NCI-H1092 treated with DMSO at 0.1 percent for 48 hours (cell line): ENCODE measurements at regions not wholly inside any gene's neighbourhood (a gene's known extent, or its start where the extent isn't known, plus 50 kb on each side); places are given as distances from the start of the nearest gene placed in this dataset.
"Not testable (repeated sequence)": the region's sequence is repeated elsewhere in the genome, so short reads cannot be mapped to it uniquely, and the experiment has no call there.

Source experiments
- DNase-seq: peaks from one replicate; lab custom pipeline; 2025; lab: John Stamatoyannopoulos, UW

DNA sequence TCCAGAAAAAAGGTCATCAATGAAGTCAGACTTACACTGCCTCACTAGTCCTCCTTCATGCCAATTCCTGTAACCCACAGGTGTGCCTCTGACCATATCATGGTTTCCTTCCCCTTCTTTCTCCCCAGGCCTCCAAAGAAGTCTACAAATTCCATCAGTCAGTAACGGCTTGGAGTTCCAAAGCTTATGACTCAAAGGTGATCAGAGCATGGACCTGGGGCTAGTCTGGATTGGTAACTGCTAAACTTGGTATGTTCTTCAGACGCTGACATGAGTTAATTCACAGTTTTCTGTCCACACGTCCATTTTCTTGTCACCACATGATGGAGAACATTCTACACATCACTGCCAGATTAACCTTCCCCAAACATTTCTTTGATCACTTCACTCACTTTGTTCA is 560.4 kb downstream of the ETNK1 start:
- no peak for DNase-seq

DNA sequence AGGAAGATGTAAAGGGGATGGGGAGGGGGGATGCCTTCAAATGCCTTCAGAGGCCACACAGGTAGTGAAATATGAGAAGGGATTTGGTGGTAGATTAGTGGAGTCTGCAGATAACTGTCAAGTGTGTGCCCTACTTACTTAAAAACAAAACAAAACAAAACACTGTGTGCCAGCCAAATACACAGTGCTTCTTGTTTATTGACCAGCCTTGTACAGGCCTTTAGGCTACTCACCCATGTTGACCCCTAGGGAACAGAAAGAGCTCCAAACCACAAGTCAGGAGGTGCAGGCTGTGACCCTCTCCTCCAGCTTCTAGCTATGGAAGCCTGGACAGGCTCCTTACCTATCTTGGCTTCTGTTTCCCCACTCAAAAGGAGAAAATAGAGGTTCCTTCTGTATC is 562.0 kb downstream of the ETNK1 start:
- DNase-seq: no peak

DNA sequence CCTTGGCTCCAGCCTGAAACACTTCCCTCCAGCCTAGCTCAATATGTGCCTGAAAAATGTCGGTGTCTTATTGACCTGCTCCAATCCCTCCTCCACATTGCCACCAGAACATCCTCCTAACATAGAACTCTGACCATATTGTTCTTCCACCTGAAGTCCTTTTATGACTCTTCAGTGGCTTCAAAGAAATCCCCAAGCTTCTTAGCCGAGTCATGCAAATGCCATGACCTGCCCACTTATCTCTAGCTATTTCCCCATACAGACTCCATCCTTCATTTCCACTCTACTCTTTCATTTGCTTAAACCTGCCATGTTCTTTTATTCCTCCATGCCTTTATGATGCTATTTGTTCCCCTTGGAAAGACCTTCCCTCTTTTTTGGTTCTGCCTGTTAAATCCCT is 568.6 kb downstream of the ETNK1 start:
- no peak for DNase-seq

DNA sequence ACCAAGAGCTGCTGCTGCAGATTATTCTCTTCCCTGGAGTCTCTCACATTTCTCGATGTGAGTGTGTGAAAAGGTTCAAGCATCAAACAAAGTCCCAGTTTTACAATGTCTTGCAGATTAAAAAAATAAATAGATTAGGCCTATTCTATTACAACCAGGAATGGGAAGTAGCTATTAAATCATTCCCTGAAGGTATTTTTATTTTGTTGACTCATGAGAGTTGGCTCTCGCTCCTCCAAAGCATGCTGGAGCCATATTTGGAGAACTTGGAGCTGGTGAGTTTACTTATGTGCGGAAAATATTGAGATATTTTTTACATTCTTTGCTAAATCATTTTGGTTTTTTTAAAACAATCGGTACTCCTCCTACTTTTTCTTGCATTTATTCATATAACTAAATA is 572.3 kb downstream of the ETNK1 start:
- DNase-seq: no peak

DNA sequence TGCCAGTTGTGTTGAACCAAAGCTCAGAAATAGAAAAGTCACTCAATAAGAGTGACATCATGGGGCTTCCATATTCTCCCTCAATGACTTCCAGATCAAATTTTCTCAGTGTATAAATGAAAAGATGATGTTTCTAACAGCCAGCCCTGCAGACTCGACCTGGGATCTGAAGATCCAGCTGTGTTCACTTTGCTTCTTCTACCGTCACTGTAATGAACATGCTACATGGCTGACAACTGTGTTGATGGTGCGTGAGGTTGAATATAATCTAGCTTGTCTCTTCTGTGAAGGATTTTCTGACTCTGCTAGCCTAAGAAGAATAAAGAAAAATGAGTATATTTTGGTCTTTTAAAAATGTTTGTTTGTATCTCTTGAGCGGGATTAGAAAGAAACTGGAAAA is 577.8 kb downstream of the ETNK1 start:
- no peak for DNase-seq

DNA sequence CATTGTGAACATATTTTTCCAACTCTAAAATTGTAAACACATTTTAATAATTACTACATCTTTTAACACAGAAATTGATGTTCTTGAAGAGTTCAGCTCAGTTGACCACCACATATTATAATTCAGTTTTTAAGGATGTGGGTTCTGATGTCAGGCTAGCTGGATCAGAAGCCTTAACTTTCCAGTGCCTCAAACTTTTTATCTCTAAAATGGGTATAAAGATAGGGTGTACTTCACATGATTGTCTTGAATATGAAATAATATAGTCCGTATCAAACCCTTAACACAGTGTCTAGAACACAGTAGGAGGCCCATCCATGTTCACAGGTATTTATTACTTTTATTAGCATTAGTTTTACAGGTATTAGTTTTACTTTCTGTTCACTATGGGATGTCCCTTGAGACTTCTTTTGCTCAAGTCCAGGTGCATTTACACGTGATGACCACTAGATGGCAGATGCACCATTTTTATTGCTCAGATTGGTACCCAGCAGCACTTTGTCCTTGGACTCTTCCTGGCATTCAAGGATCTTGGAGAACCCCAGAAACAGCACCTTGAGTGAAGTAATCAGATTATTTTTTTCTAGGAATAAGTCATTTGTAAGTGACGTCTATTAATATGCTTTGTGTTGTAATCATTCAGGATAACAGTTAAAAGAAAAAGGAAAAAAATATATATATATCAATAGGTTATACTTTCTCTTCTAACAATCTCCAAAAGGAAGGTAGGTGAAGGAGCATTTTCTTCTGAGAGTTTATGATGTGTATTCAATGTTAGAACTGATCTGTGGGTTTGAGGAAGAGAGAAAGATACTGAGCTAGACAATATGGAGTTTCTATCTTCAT is 580.2 kb downstream of the ETNK1 start:
- DNase-seq: peak; percentile 76

DNA sequence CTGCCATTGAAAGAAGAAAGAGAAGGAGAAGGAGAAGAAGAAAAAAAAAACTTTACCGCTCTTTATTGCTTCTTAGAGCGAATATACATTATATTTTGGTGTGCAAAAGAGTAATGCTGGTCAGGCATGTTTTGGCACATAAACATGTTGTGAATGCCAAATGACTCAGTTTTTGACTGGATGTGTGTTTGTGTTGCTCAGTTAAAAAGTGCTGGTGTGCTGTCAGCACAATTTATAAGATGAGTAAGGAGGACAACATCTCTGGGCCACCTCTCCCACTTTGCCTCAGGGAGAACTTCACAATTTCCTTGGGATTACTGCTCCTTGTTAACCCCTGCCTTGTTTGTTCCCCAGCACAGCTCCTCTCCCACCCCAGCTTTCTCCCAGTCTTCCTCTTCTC is 584.8 kb downstream of the ETNK1 start:
- DNase-seq: no peak

DNA sequence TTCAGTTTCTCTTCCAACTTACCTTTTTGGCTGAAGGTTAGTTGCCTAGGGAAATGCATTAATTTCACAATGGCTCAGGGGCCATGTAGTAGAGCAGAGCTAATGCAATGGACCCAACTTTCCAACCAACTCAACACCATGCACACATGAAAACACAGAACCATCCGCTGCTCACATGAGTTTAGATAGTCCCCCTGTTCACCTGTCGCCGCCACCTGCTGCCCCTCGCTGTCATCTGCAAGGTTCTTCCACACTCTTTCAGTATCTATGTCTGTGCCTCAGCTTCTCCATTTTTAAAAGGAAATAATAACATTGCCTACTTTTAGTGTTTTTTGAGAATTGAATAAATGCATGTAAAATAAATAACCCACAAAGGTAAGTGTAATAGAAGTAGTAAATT is 585.6 kb downstream of the ETNK1 start:
- no peak for DNase-seq

DNA sequence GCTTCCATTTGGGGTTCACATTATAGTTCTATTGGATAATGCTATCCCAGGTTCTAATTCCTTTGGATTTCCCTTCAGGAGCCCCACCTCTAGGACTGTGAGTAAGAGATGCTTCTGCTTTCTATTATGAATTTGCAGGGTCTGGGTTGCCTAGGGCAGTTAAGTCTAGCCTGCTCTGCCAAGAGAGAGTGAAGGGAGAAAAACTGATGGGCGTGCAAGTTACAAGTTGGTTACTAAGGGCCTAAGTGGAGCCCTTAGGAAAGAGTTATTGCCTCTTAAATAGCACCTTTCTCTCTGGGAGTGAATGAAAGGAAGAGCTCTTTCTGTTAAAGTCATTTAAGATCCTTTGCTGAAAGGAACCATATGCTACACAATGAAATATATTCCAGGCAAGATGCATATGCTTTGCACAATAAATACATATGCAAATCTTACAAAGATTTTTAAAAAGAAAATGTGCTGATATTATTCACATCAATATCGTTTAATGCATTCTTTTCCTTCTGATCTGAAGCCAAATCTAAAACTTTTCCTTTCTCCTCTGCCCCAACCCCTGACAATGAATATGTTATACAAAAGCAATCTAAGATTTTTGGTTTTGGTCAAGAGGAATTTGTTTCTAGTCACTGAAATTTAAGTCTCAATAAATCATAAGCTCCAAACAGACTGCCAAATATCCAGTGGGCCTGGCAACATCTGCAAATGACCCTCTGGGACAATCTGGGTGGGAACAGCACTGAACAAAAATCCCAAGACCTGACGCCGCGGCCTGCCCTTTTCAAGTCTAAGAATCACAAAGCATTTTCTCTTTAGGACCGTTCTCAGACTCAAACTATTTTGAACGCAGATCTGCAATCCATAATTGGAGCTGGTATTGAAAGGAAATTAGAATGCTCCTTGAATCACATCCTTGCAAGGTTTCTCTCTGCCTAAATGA is 586.7 kb downstream of the ETNK1 start:
- no peak for DNase-seq

DNA sequence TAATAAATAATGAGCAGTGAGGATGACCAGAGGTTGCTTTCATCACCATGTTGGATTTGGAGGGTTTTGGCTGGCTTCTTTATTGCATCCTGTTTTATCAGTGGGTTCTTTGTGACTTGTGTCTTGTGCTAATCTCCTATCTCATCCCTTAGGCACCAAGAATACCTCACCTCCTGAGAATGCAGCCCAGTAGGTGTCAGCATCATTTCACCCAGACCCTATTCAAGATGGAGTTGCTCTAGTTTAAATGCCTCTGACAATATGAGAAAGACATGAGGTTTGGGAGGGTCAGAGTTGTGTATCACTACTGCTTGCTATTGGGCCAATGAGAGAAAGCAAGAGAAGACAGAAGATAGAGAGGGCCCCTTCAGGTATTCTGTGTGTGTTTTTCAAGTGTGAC is 592.2 kb downstream of the ETNK1 start:
- no peak for DNase-seq

DNA sequence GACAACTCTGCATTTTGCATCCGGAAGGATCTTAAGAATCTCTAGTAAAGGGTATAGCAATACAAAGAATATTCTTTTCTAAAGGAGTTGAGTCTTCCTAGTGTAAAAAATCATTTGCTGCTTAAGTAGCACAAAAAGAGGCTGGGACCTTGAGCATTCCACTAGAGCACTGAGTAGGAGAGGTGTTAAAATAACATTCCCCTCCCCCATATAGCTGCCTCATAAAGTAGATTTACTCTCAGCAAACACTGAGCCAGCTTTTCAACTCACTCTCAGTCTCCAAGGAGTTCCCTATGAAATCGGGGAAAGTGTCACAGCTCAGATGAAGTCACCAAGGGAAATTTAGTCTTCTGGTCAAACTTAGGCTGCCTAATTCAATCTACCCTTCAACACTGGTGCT is 592.7 kb downstream of the ETNK1 start:
- DNase-seq: no peak

DNA sequence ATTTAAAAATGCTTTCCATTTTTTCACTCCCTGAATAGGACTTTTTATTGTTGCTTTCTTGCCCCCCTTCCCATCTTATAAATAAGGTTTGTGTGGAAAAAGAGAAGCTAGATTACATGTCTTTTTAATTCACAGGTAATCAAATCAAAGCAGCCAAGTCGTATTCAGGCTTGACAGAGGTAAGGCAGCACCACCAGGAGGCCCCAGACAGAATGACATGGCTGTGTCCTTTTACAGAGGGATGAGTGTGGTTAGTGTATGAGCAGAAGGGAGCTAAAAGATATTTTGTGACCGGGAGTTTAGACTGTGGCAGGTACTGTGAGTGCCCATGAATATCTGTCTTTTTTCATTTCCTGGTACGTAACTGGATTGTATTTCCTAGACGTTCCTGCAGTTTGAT is 596.1 kb downstream of the ETNK1 start:
- DNase-seq: no peak

DNA sequence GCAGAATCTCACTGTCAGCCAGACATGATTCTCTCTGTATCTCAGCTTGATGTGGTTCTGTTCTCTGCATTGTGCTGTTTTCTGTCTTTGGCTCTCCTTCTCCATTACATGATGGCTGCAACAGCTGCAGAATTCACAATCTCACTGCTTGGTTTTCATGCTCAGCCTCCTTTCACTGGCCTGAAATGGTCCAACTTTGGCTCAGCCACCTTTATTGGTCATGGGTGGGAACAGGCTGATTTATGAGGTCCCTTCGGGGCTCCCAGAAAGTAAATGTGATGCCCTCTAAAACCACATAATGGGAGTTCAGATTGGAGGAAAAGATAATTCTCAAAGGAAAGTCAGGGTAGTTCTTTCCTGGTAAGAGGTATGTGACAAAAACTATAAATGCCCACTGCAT is 597.0 kb downstream of the ETNK1 start:
- DNase-seq: no peak

DNA sequence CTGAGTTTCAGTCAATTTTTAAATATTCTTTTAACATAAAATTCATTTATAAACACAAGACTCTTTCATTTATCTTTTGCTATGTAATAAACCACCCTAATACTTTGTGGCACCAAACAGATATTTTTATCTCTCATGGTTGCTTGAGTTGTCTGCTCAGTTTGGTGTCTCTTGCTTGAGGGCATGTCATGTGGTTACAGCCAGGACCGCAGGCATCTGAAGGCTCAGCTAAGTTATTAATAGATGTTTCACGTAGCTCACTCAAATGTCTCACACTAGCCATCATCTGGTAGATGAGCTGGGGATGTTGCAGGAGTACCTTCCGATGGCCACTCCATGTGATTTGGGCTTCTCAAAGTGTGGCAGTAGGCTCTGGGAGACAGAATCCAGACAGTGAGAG is 597.8 kb downstream of the ETNK1 start:
- DNase-seq: no peak

DNA sequence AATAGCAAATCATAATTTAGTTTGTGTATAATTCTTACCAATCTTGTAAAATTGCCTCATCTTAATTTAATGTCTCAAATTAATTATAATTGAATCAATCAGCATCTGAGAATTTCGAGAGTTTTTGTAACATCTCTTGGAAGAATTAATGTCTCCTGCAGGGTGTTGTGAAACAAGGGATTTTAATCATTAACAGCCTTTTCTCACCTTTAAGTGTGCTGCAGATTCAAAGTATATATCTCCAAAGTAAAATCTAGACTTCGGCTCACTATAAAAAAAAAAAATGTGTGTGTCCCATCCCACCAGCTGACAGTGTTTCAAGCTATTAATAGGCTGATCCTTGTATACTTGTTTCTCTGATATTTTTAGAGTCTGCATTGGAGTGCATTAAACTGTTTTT is 603.1 kb downstream of the ETNK1 start:
- DNase-seq: no peak

DNA sequence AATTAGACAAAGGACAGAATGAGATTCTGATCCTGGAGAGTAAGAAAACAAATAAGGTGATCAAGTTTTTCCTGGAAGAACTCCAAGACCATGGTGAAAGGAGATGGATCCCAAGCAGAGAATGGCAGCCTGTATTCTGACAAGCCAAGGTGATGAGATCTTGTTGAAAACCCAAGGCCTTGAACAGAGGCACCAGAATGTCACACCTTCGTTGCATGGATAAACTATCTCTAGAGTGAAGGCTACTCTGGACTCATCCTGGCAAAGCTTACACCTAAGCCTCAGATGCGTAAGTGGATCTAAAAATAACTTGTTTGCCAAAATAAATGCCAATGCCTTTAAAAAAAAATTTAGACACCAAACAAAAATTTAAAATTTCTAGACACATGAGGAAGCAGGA is 605.9 kb downstream of the ETNK1 start:
- DNase-seq: no peak

DNA sequence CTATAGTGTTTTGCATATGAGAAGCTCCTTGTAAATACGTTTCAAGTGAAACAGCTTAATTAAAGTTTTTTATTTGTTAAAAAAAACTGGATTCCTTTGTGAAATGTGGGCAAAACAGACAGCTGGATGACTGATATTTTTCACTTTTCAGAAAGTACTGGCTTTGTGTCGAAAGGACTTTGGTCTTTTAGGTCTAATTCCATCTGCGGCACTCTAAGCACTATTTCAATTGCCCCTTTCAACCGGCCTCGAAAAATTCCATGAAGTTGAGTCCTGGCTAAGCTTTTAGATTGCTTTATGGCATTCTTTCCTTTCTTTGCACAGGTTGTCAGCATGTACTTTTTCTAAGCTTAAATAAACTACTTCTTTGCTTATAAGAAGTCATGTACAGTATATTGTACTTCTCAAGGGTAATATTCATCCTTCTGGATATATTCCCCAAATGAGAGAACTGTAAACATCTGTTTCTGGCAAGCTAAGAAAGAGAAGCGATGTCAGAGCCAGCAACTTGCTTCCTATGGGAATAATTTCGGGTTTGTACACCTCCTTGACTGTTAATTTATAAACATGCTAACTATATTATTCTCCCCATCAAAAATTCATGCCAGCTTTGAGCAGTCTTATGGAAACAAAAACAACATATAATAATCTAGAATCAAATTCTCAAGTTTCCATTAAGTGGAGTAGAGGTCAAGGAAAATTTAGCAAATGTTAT is 611.3 kb downstream of the ETNK1 start:
- DNase-seq: no peak

DNA sequence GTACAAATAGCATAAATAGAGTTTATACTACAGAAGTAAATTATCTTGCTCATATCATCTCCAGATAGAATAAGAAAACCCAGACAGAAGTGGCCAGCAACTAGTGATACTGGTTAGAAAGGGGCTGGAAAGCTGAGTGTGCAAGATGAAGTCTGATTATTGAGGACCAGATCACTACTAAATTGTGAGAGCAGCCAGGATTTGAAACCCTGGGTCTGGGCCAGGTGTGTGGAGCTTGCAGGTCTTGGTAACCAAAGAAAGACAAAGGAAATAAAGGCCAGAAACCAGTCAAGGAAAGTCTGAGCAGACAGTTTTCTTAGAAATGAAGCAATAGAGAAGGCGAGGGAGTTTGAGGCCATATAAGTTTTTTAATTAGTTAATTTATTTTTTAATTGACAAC is 611.8 kb downstream of the ETNK1 start:
- no peak for DNase-seq

DNA sequence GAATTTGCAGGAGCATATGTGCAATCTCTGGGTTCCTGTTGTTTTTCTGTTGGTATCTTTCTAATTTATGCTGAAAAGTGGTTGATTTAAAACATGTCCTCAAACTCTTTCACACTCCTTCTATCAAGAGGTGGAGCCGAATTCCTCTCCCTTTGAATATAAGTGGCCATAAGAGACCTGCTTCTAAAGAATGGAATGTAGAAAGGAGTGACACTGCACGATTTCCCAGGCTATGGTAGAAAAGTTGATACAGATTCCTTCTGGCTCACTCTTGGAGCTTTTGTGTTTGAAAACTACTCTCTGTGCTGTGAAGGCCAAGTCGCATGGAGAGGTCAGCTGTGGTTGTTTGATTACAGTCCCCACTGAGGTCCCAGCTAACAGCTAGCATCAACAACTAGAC is 613.2 kb downstream of the ETNK1 start:
- no peak for DNase-seq

DNA sequence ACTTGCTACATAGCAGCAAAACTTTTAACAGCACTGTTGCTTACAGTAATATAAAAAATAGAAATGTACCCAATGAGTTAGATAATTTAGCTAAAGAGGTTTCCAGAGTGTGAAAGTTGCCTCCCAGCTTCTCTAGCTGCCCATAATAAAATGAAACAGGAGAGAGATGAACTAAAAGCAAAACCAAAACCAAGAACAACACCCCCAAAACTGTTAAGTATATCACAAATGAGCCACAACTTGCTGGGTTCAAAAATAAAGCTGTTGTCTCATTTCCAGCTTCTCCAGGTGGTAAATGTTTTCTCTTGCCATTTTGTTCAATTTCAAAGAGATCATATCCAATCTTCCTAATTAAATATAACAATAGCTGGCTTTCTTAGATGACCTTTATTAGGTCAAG is 614.0 kb downstream of the ETNK1 start:
- DNase-seq: no peak

DNA sequence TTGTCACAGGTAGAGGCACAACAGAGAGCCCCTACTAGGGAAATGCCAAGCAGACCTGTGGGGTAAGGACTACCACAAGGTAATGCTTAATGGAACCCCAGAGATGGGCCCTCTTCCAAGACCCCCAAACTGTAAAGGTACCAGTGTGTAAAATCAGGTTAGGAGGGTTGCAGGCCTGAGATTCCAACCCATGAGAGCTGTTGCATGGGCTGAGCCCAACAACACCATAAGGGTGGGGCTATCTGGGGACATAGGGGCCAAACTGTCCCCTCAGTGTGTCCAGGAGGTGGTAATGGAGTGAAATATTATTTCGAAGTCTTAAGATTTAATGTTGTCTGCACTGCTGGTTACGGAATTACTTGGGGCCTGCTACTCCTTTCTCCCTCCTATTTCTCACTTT is 620.2 kb downstream of the ETNK1 start:
- DNase-seq: no peak

DNA sequence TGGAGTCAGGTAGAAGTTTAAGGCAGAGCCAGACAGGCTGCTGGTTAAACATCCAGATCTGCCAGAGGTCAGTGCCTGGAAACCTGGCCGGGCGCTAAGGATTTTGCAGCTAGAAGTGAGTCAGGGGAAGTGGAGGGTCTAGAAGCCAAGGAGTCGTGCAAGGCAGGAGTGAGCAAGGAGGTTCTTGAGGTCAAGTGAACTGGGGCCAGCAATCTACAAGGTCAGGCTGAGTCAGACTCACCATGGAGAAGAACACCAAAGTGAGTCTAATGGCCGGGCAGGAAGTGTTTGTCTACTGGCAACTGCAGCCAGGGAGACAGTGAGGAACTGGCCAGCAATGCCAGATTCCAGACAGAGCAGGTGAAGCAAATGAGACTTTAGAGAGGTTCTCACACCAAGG is 628.2 kb downstream of the ETNK1 start:
- no peak for DNase-seq

DNA sequence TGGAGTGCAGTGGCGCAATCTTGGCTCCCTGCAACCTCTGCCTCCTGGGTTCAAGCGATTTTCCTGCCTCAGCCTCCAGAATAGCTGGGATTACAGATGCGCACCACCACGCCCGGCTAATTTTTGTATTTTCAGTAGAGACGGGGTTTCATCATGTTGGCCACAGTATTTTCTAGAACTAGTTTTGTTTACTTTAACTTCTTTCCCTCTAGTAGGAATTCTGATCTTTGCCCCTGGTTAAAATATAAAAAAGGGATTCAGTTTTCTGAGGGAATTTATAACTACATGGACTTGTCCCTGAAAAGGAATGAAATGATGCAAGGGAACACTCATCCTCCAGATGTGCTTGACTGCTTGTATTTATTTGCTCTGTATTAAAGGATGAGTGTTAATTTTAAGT is 628.9 kb downstream of the ETNK1 start:
- DNase-seq: not testable (repeated sequence)
